Suprapubic skin (tissue), 4 donors: ENCODE measurements at regions not wholly inside any gene's neighbourhood (a gene's known extent, or its start where the extent isn't known, plus 50 kb on each side); places are given as distances from the start of the nearest gene placed in this dataset.

ENCODE experiments used
- CTCF ChIP-seq, 2 donors: fragments of 200-600 bp in 1 of 2; fragments of 450-650 bp in 1 of 2; sonication (generic) in 1 of 2; IDR thresholded peaks; one replicate each; pipeline ENCODE4 v1.5.1; 2016 to 2019; ENCODE audit warnings: antibody characterized with exemption in 2 of 2, mild to moderate bottlenecking in 1 of 2, moderate library complexity in 1 of 2
- POLR2A ChIP-seq, 2 donors: fragments of 450-650 bp; IDR thresholded peaks; one replicate each; pipeline ENCODE4 v1.6.1; 2017; ENCODE audit warnings: antibody characterized with exemption in 2 of 2, mild to moderate bottlenecking in 2 of 2, moderate library complexity in 2 of 2
- POLR2AphosphoS5 ChIP-seq, 3 donors: sonication (generic); formaldehyde crosslinking; IDR thresholded peaks; one replicate each; pipeline ENCODE4 v1.6.1; 2017; ENCODE audit warnings: antibody characterized with exemption in 3 of 3

GRCh38 chr6:9825526-9825925, 589.3 kb downstream of the TFAP2A start:
- TF ChIP-seq CTCF (IDR thresholded peaks at IDR 0.05) (no peak), POLR2A (IDR thresholded peaks at IDR 0.05) (no peak), POLR2AphosphoS5 (IDR thresholded peaks at IDR 0.05) (no peak)
